Stimulated activated CD4-positive, alpha-beta T cell treated with anti-CD3 and anti-CD28 coated beads, TNF-alpha, amount 100 ng/mL, for 48 hours (primary cell): ENCODE measurements at regions not wholly inside any gene's neighbourhood (a gene's known extent, or its start where the extent isn't known, plus 50 kb on each side); places are given as distances from the start of the nearest gene placed in this dataset.
"Not testable (repeated sequence)": the region's sequence is repeated elsewhere in the genome, so short reads cannot be mapped to it uniquely, and the experiment has no call there.

Experiments used
- DNase-seq, 3 donors: peaks; one replicate each; pipeline ENCODE4 v3.0.0-alpha.2; 2020; ENCODE audit warnings: low read depth in 3 of 3

DNA sequence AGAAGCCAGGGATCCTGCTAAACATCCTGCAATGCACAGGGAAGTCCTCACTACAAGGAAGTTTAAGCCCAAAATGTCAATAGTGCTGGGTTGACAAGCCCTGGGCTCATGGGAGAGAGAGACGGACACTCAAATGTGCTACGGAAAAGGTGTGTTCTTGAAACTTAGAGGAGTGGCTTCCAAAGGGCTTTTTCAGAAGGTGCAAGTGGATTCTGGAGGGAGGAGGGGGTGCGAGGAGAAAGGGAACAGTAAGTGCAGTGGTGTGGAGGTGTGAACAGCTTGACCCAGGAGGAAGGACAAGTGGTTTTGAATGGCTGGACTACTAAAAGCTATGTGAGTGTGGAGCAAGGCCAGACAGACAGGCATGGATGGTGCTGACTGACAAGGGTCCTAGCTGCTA lies 50.4 kb upstream of the CECR2 start:
- DNase-seq: no peak

DNA sequence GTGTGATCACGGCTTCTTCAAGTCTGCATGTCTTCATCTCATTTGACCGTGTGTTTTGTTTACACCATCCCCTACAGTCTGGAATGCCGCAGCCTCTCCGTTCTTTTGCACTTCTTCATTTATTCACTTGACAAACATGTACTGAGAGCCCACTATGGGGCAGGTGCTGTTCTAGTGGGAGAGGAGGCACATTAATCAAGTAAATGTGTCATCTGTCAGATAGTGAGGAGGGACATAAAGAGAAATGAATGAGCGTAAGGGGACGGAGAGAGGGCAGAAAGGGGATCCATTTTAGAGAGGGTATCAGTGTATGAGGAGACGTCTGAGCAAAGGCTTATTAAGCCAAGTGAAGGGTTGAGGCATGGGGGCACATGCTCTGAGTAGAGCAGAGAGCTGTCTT lies 54.0 kb upstream of the CECR2 start:
- DNase-seq: no peak

DNA sequence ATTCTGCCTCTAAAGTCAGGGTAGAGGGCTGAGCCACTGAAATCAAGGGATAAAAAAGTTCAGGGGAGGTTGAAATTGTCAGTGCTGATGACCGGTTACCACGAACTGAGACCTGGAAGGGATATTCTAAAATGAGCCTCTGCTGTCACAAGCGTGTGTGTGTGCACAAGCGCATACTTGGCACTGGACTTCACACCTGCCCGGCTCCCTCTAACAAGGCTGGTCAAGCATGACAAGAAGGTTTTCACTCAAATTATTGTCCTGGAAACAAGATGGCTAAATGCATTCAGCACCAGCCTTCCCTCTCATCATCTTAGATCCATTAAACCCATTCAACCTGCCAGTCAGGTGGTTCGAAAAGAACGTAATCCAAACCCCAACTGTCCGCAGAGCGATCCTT lies 54.8 kb upstream of the CECR2 start:
- DNase-seq: no peak

DNA sequence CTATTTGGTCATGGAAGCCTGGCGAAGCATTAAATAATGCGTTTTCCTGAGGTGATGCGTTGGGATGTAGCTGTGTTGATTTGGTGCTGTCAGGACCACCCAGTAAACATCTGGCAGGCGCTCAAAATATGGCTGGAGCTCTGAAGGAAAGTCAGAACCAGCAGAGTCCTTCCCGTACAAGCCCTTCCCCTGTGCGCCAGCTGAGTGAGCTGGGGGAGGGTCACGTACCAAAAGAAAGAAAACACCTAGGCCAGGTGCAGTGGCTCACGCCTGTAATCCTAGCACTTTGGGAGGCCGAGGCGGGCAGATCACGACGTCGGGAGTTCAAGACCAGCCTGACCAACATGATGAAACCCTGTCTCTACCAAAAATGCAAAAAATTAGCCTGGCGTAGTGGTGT lies 55.6 kb upstream of the CECR2 start:
- no peak for DNase-seq

DNA sequence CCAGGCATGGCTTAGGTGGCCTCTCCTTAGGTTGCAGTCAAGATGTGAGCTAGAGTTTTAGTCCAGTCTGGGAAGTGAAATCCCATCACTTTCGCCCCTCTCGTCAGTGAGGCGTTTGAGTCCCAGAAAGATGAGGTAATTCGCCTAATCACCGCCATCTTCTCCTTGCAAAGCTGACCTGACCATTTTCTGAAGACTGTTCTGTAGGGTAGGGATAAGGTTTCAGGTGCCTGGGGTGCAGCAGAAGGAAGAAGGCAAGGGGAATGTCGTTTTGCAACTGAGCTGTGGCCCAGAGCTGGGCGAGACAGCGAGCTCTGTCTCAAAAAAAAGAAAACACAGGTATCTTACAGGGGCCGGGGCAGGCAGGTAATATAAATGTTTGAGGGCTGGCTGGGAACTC lies 61.7 kb upstream of the CECR2 start:
- DNase-seq: no peak

DNA sequence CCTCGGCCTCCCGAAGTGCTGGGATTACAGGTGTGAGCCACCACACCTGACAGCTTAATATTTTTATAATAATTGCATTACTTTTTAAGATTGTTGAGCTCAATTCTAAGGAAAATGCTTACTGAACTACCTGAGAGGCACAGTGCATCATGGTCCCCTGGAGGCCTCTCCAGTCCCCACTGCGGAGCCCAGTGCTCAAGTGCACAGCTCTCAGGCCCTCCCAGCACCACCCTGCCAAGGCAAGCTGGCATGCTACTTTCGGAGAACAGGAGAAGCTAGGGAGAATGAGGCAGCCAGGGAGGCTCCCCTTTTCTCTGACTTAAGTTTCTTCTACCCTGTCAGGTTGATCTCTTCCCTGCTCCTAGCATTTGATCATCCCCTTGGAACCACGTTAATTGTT lies 64.2 kb upstream of the CECR2 start:
- DNase-seq: no peak

DNA sequence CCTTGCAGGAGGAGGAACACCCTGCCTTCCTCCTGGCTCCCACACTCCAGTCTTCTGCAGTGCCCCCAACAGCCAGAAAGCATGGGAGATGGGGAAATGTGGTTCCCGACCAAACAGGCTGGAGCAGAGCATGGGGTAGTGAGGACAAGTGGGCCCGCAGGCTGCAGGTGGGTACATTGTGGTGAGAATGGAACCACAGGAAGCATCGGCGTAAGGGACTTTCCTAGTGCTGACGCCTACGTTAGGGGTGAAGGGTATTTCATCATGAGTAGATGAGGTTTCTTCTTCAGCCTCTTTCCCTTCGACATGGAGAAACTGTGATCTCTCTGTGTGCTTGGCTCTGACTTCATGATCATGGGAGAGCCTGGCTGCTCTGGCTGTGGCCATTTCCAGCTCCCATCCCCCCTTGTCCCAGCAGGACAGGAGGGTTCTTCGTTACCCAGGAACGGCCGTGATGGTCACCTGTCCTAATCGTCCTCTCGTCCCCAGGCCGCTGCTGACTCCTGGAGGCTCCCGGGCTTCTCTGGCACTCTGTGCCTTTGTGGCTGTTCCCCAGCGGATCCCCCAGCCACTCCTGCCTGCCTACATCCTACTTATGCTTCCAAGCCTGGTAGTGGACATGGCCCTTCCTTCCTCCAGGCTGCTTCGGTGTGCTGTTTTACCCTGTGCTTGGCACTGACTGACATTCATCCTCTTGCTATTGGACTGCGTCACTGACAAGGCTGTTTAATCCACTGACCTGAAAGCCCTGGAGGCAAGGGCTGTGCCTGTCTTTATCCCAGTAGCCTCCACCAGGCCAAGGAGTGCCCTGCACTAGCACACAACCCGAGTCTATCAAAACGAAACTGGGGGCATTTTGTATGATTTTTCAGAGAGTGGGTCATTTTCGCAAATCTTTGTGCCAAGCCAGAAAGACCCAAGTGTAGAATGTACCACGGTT lies 65.2 kb upstream of the CECR2 start:
- peak; percentile 19 to 45 (median 35) for DNase-seq

DNA sequence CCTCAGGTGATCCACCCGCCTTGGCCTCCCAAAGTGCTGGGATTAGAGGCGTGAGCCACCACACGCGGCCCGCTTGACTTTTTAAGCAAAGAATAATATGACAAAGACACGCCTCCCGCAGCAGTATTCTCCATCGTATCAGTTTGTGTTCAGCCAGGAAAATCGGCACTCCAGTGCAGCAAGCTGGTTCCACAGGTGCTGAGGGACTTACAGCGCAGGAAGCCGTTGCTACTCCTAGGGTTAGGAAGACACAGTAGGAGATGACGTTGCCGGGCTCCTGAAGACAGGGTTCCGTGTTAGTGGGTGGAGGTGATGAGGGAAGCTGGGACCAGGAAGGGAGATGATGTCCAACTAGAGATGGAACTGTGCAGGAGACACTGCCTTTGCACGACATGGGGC lies 65.8 kb upstream of the CECR2 start:
- DNase-seq: no peak

DNA sequence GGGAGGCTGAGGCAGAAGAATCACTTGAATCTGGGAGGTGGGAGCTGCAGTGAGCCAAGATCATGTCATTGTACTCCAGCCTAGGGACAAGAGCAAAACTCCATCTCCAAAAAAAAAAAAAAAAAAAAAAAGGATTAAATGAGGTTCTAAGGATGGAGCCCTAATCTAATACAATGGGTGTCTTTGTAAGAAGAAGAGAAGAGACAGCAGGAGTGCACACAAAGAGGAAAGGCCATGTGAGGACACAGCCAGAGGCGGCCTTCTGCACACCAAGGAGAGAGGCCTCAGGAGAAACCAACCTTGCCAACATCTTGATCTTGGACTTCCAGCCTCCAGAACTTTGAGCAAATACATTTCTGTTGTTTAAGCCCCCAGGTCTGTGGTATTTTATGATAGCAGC lies 66.6 kb upstream of the CECR2 start:
- no peak for DNase-seq

DNA sequence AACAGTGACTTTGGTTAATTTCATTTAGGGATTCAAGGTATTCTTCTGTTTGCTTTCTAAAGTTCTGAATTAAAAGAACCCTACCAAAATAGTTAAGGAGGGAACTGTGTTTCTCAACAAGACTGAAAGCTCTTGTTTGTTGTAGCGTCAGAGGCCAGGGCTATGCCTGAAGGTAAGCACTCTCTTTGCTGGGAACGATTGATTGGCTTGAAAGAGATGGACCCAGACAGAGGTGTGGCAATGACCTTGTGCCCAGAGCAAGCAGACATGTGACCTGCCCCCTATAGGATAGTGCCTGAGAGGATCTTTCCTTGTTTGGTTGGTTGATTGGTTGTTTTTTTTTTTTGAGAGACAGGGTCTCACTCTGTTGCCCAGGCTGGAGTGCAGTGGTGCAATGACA lies 68.3 kb upstream of the CECR2 start:
- DNase-seq: no peak

DNA sequence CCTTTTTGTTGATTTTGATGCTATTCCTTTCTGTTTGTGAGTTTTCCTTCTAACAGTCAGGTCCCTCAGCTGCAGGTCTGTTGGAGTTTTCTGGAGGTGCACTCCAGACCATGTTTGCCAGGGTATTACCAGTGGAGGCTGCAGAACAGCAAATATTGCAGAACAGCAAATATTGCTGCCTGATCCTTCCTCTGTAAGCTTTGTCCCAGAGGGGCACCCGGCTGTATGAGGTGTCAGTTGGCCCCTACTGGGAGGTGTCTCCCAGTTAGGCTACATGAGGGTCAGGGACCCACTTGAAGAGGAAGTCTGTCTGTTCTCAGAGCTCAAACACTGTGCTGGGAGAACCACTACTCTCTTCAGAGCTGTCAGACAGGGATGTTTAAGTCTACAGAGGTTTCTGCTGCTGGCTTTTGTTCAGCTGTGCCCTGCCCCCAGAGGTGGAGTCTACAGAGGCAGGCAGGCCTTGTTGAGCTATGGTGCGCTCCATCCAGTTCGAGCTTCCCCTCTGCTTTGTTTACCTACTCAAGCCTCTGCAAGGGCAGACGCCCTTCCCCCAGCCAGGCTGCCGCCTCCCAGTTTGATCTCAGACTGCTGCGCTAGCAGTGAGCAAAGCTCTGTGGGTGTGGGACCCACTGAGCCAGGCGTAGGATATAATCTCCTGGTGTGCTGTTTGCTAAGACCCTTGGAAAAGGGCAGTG lies 70.3 kb upstream of the CECR2 start:
- DNase-seq: not testable (repeated sequence)

DNA sequence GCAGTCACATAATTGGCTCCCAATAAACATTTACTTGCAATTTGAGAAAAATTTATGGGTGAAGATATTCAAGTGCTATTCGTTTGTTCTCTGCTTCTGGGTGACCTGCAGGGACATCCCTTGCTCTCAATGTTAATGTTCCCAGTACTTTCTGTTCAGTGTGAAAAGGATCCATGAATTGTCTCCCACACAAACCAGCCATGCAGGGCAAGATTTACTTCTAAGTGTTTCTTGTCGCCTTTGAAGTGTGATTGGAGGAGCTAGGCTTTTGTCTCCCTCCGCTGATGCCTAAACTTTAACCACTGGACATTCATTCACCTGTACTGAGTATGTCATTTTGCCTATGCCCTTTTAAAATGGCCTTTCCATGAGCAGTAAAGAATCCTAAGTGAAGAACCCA lies 66.4 kb upstream of the ADA2 start:
- DNase-seq: no peak

DNA sequence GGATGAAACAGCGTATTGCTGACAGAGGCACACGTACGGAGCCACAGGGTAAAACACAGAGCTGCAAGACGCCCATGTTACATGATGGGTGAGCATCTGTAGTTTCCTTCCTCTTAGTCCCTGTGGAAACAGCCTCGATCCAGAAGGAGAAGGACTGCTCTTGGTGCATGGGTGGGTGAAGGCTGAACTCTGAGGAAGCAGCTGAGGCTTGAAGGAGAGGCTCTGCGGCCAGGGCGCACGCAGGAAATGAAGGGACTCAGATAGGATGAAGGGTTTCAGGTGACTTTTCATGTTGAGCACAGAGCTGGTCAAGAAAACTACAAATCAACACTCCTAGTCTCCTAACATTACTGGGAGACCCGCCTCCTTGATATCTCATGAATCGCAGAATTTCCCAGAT lies 65.7 kb upstream of the ADA2 start:
- no peak for DNase-seq

DNA sequence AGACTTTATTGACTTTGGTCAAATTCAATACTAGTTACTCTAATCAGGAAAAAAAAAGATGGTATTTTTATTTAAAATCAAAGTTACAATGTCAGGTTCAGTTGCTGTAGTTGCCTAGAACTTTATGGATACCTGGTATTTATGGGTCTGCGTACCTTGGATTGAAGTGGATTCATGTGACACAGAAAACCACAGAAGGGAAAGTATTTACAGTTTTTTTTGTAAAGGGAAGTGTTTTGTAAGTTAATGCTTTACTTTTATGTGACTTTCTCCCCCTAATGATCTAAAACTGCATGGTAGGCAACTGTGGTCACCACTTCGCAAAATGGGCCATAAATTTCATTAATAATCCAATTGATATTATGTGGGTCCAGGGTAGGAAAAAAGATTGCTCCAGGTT lies 65.2 kb upstream of the ADA2 start:
- DNase-seq: no peak

DNA sequence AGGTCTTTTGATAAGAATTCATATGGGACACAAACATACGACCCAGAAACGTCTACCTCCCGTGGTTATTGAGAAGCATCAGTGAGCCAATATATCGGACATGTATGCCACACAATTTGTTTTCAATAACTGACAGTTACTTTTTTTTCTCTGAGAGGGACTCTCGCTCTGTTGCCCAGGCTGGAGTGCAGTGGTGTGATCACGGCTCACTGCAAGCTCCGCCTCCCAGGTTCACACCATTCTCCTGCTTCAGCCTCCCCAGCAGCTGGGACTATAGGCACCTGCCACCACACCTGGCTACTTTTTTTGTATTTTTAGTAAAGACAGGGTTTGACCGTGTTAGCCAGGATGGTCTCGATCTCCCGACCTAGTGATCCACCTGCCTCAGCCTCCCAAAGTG lies 64.6 kb upstream of the ADA2 start:
- not testable (repeated sequence) for DNase-seq

DNA sequence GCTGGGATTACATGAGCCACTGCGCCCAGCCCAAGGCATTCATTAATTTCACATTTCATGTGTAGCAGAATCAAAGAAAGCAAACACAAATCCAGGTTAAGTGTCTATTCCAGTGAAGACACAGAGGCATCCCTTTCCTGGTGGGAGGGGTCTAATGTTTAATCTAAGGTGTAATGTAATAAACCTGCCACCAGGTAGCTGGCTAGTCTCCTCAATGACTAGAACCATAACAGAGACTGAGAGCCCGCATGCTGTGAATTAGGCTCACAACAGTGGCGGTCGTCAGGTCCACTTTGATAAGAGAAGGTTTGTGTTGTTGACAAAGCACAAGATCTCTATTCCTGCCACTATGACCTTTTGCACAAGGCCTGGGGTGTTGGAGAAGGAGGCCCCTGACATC lies 64.2 kb upstream of the ADA2 start:
- DNase-seq: no peak

DNA sequence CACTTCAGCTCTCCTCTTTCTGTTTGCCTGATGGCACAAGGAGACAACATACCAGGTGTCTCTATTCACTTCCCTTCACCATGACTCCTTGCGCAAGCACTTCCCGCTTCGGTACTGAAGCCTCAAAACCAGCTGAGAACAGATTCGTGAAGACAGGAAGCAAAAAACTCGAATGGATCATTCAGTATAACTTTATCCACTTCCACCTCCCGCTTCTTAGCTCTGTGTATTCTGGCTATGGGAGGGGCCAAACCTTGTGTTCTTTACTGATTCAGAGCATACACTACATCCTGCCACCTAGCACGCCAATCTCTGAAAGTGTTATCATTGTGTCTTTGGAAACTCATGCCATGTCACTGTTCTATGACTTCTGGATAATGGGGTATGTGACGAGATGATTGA lies 62.2 kb upstream of the ADA2 start:
- DNase-seq: no peak

DNA sequence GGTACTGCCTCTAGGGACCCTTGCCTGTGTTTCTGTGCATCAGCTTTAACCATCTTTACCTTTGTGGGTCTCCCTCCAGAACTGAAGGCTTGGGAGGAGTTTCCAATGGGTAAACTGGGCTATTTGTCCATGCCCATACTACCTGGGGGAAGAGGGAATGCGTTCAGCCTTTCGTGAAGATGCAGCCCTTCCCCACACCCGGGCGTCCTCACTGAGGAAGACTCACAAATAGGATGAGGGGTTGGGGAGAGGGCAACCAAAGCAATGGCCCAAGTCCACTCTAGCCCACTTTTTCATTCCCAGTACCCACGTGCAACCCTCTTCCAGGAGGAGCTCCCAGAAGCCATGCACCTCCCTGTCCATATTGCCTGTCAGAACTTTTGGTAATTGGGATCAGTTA lies 61.8 kb upstream of the ADA2 start:
- DNase-seq: no peak

DNA sequence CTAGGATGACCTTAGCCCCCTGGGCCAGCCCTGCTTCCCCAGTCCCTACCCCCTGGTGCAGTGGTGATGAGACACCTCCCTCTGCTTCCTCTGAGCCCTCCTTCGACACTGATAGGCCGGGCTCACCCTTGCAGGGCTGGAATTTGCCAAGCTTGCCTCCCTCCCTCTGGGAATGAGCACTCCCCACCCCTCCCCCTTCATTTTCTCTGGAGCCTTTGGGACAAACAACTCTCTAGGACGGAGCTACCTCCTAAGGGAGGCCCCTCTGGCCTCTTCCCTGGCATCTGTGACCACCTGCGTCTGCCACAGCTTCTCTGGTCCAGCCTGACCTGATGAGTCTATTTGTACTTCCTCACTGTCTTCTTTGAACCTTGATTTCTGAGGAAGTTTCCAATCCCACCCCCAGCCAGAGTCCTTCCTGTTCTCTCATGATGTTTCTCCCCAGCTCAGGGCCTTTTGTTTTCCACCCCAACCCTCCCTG lies 53.3 kb upstream of the ADA2 start:
- DNase-seq: no peak

DNA sequence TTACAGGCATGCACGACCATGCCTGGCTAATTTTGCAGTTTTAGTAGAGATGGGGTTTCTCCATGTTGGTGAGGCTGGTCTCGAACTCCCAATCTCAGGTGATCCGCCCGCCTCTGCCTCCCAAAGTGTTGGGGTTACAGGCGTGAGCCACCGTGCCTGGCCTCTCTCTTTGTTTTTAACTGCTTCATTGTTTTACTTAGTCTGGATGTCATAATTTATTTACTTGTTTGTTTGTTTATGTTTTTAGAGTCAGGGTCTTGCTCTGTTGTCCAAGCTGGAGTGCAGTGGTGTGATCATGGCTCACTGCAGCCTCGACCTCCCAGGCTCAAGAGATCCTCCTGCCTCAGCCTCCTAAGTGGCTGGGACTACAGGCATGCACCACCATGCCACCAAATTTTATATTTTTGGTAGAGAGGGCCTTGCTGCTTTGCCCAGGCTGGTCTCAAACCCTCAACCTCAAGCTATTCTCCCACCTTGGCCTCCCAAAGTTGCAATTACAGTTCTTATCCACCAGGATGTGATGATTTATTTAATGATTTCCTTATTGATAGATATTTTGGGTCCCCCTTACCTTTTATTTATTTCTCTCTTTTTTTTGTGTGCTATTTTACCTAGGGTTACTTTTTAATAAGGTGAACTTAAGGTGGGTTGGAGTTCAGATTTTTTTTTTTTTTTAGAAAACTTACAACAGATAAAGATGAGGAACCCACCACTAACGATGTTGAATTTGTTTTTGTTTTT lies 52.6 kb upstream of the ADA2 start:
- DNase-seq: no peak

DNA sequence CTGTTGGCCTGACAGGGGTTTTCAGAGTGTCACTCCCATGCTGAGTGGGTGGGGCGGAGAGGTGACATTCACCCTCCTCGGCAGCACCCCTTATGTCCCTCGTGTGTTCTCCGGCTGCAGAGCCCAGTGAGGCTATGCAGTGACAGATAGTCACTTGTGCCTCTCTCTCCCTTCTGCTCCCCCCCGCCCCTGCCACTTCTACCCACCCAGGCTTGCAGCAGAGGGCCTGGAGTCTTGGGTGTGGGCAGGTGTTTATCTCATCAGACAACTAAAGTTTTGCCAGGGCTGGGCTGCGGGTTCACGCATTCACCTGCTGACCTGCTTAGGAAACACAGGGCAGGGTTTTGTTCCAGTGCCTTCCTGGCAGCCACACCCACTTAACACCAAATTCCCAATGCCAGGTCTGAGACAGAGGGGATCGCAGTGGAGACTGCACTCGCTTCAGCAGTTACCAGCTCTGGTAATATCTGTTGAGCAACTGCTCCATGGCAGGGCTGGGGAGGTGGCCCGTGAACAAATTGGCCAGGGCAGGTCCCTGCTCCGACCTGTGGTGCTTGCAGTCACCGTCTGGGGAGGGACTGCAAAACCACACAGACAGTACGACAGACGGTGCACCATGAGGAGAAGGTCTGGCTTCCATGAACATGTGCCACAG lies 50.5 kb upstream of the ADA2 start:
- DNase-seq: no peak

DNA sequence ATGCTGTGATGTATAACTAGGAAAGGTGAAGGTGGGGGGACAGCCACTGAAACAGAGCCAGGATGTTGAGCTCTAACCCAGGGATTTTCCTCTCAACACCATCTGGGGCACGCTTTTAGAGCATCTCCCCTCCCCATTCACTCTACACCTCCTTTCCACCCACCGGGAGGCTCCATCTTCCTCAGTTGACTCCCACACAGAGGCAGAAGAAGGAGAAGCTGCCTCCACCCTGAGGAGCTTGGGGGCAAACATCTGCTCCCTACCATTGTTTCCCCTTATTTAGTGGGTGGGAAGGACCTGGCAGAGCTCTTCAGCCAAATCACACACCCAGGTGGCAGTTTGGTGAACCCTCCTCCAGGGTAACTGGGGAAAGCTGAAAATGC lies 50.0 kb upstream of the ADA2 start:
- DNase-seq: no peak
